NCI-H1105 (cell line): ENCODE measurements at regions not wholly inside any gene's neighbourhood (a gene's known extent, or its start where the extent isn't known, plus 50 kb on each side); places are given as distances from the start of the nearest gene placed in this dataset.

Source experiments
- DNase-seq: peaks from one replicate; lab custom pipeline; 2025; lab: John Stamatoyannopoulos, UW

GRCh38 chr9:82584349-82584863 is 478.5 kb downstream of the RASEF start:
- no peak for DNase-seq

GRCh38 chr9:82586918-82587356 is 476.0 kb downstream of the RASEF start:
- no peak for DNase-seq

GRCh38 chr9:82588301-82589180 is 474.4 kb downstream of the RASEF start:
- peak; percentile 7 for DNase-seq

- DNase-seq: no peak
Observed at GRCh38 chr9:82590845-82591244, 472.1 kb downstream of the RASEF start.

- DNase-seq: no peak
Observed at GRCh38 chr9:82593501-82593900, 469.4 kb downstream of the RASEF start.

GRCh38 chr9:82597241-82598203 is 465.4 kb downstream of the RASEF start:
- no peak for DNase-seq

GRCh38 chr9:82598241-82599039 is 464.5 kb downstream of the RASEF start:
- no peak for DNase-seq

- no peak for DNase-seq
Observed at GRCh38 chr9:82599336-82599949, 463.5 kb downstream of the RASEF start.

- DNase-seq: no peak
Observed at GRCh38 chr9:82600536-82601292, 462.2 kb downstream of the RASEF start.

GRCh38 chr9:82601293-82601771 is 461.6 kb downstream of the RASEF start:
- DNase-seq: no peak

GRCh38 chr9:82604947-82605656 is 457.8 kb downstream of the RASEF start:
- DNase-seq: no peak

GRCh38 chr9:82605657-82606031 is 457.3 kb downstream of the RASEF start:
- no peak for DNase-seq

GRCh38 chr9:82606071-82606470 is 456.9 kb downstream of the RASEF start:
- DNase-seq: no peak

GRCh38 chr9:82606492-82607382 is 456.2 kb downstream of the RASEF start:
- DNase-seq: no peak

GRCh38 chr9:82608487-82608886 is 454.5 kb downstream of the RASEF start:
- no peak for DNase-seq

GRCh38 chr9:82612942-82613341 is 450.0 kb downstream of the RASEF start:
- no peak for DNase-seq

- DNase-seq: no peak
Observed at GRCh38 chr9:82613498-82613897, 449.4 kb downstream of the RASEF start.

- DNase-seq: no peak
Observed at GRCh38 chr9:82616545-82616944, 446.4 kb downstream of the RASEF start.

- DNase-seq: peak; percentile 17
Observed at GRCh38 chr9:82621447-82621846, 441.5 kb downstream of the RASEF start.
